ENCODE measurements at regions not wholly inside any gene's neighbourhood (a gene's known extent, or its start where the extent isn't known, plus 50 kb on each side); places are given as distances from the start of the nearest gene placed in this dataset.

- intact Hi-C loops (cut with DNase I), result no loop called here
- DNase-seq (ENCODE audit: low spot score) (peak; percentile 55), ATAC-seq (no peak)
Observed at GRCh38 chr18:79607361-79607952, 72.1 kb upstream of the CTDP1 start.

DNA sequence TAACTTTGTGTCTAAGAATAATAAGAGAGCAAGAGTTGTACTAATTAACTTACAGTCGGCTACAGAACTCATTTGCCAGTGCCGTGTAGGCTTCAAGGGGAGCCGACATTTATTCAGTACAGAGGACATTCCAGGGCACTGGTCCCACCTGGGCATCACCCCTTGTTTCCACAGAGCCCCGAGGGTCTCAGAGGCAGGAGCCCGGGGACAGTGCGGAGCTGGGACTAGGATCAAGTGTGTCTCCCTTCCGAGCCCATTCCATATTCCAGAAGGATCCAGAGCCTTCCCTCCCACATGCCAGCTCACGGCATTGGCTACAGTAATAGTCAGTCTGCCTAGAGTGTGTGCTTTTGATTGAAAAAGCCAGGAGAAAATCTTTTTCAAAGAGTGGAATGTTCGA is 71.5 kb upstream of the CTDP1 start:
- DNase-seq (ENCODE audit: low spot score) (peak; percentile 27), ATAC-seq (no peak)
- intact Hi-C loops (cut with DNase I), result no loop called here

DNA sequence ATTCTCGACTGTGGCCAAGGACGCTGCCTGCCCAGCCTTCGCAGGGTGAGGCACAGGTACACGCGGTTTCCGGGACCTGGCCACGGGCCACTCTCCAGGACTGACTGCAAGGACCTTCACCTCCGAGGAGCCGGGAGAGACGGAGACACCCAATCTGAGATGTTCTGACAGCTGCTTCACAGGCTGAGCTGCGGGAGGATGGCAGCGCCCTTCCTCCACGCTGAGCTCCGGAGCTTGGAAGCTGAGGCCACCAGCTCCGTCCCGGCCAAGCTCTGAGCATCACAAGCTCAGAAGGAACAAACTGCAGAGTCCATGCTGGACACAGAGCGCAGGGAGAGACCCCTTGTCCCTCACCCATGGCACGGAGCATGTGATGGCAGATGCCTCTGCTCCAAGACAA is 71.1 kb upstream of the CTDP1 start:
- no peak for ATAC-seq
- intact Hi-C loops (cut with DNase I), result no loop called here
- DNase-seq (ENCODE audit: low spot score), result peak; percentile 47

DNA sequence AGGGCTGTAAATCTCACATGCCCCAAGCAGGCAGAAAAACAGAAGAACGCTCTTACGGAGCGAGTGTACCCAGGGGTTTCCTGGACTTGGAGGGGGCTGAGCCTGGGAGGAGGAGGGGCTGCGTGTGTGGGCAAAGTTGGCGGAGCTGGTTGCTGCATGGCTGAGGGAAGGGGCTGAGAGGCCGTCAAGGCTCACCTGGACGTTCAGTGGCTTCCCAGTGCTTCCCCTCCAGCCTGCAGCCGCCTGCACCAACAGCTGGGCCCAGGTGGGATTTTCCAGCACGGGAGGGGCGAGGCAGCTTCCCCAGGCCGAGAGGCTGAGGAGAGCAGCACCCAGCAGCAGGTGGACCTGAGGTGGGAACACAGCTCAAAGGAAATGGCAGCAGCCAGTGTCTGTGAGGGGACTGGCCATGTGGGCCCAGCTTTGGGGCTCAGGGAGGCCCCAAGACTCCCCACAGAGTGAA is 70.6 kb upstream of the CTDP1 start:
- ATAC-seq (no peak), DNase-seq (ENCODE audit: low spot score) (peak; percentile 51)
- intact Hi-C loops (cut with DNase I), result no loop called here

DNA sequence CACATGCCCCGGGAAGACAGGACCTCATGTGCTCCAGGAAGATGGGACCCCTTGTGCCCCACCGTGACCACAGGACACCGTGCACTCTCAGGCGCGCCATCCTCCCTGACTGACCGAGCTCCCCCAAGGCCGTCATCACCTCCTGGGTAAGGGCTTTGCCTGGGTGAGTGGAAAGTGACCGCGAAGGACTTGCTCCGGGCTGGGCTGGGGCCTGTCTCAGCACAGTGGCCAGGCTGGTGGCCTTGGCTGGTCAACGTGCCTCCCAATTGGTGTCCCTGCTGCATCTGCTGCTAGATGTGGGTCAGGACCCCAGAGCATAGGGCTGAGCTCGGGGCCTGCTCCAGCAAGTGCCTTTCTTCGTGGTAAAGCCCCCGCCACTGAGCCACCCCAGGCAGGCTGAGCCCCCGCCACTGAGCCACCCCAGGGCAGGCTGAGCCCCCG is 69.7 kb upstream of the CTDP1 start:
- DNase-seq (ENCODE audit: low spot score) (peak; percentile 53), ATAC-seq (no peak)
- intact Hi-C loops (cut with DNase I), result no loop called here

DNA sequence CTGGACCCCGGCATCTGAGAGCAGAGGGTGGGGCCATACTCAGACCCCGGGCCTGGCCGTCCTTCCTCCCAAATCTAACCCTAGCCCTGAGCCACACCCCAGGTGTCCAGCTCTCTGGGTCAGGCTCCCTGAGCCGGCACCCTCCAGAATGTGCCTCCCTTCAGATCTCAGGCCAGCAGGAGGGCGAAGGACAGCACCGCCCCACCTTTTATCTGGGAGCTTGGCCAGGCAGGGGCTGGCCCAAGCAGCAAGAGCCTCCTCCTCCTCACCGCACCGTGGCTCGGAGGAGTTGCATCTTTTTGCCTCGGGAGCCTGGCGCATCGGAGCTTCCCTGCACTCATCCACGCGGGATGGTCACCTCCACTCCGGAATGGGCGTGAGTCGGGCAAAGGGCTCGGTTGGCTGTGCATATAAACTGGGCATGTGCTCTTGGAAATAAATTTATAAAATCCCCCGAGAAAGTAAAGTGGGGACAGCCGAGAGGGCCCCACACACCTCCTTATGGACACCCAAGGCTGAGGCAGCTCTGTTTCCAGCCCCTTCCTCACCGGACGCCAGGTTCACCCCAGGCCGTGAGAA is 69.1 kb upstream of the CTDP1 start:
- peak; percentile 83 for ATAC-seq
- intact Hi-C loops (cut with DNase I), result no loop called here
- peak; percentile 65 for DNase-seq (ENCODE audit: low spot score)

- ATAC-seq (peak; percentile 81), DNase-seq (ENCODE audit: low spot score) (peak; percentile 65)
- intact Hi-C loops (cut with DNase I), result no loop called here
Observed at GRCh38 chr18:79611040-79611681, 68.4 kb upstream of the CTDP1 start.

DNA sequence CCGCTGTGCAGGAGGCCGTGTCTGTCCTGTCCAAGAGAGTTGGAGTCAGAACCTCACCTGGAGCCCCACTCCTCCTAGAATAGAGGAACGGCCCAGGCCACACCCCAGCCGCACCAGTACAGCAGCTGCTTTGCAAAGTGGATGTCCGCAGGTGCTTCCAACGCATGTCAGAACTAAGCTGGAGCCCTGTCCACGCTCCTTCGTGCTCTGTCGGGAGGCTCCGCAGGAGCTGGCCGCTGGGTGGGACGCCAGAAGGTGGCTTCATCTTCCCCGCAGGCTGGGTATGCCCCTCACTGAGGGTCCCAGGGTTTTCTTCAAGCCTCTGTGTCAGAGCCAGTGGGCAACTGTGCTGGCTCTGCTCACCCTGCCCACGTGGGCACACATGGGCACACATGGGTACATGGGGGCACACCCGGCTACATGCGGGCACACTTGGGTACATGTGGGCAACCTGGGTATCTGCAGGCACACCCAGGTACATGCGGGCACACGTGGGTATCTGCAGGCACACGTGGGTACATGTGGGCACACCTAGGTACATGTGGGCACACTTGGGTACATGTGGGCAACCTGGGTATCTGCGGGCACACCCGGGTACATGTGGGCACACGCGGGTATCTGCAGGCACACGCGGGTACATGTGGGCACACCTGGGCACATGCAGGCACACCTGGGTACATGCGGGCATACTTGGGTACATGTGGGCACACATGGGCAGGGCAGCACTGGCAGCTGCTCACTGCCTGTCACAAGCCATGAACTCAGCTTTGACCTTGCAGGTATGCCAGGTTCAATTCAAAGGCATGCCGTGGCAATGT is 67.1 kb upstream of the CTDP1 start:
- no peak for ATAC-seq
- peak; percentile 51 for DNase-seq (ENCODE audit: low spot score)
- intact Hi-C loops (cut with DNase I), result no loop called here

DNA sequence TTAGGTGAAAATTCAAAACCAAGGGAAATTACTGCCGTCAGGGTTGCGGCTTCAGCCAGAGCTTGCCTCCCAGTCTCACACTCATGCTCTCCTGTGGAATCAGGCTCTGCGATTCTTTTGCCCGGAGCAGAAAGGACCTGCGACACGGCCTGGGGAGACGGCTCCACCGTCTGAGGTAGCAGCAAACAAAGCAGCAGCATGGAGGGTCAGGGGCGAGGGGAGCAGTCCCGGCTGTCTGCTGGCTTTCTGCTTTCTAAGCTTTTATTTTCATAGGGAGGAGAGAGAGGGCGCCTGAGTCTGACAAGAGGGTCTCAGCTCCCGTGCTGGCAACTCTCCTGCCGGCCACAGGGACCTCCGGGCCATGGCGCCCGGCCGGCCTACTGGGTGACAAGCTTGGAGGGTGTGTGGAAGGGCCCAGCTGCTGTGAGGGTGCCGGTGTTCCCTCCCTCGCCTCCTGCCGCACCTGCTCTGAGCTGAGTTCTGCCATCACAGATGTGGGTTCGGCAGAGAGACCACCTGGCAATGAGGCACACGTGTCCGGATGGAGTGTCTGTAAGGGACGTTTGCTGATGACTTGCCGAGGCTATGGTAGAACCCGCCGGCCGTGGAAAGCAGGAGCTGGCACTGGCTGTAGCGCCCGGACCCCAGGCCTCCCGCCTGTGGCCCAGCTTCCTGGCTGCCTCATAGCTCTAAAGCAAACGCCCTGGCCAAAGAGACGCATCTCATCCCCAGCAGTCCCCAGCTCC is 66.2 kb upstream of the CTDP1 start:
- DNase-seq (ENCODE audit: low spot score) (peak; percentile 54), ATAC-seq (no peak)
- intact Hi-C loops (cut with DNase I), result no loop called here

DNA sequence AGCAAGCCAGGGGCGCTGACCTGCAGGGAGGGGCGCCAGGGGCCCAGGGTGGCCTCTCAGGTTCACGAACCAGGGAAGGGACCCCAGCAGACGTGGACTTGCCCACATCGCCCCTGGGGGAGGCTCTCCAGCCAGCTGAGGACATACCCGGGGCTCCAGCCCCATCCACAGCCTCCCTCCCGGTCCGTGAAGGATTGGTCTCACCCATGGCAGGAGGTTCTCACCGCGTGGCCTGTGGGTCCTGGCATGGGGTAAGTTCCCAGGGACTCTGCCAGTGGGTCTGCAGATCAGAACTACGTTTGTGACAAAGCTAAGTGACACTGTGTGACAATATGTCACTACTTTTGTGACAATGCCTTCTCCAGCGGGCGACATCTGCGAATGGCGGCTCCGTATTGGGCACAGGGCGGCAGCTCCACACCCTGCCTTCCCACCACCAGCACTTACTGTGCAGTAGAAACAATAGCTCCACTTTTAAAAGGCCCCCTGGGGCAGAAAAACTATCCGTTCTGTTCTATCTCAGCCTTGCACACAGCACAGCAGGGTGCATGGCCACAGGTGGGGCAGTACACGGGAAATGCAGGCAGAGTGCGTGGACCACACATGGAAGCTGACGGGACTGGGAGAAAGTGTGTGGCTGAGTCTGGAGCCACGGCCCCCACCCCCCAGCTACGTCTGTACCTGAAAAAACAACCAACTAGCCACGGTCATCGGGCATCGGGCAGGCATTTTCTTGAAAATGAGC is 65.2 kb upstream of the CTDP1 start:
- intact Hi-C loops (cut with DNase I), result no loop called here
- peak; percentile 43 for DNase-seq (ENCODE audit: low spot score)
- no peak for ATAC-seq

DNA sequence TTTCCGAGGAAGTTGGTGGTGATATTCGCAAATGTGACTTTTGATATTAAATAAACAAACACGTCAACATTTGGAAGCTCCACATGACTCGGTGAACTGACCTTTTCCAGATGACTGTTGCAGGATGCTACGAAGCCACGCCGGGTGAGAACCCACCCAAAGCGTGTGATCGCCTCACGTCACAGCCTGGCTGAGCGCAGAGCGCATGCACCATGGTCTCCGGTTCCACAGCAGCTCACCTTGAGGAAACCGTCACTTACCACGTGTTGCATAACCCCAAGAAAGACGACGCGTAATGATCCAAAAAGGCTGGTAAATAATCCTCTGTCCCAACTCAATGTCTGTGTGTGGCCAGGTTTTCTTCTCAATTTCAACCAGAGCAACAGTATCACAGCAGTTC is 64.5 kb upstream of the CTDP1 start:
- intact Hi-C loops (cut with DNase I), result no loop called here
- peak; percentile 30 for DNase-seq (ENCODE audit: low spot score)
- no peak for ATAC-seq

- ATAC-seq, result no peak
- peak; percentile 46 for DNase-seq (ENCODE audit: low spot score)
- intact Hi-C loops (cut with DNase I), result no loop called here
Observed at GRCh38 chr18:79615586-79615985, 64.0 kb upstream of the CTDP1 start.

- intact Hi-C loops (cut with DNase I), result no loop called here
- ATAC-seq (peak; percentile 21), DNase-seq (ENCODE audit: low spot score) (peak; percentile 62)
Observed at GRCh38 chr18:79616651-79617510, 62.7 kb upstream of the CTDP1 start.

- DNase-seq (ENCODE audit: low spot score), result peak; percentile 60
- peak; percentile 23 for ATAC-seq
- intact Hi-C loops (cut with DNase I), result no loop called here
Observed at GRCh38 chr18:79617511-79618500, 61.8 kb upstream of the CTDP1 start.

DNA sequence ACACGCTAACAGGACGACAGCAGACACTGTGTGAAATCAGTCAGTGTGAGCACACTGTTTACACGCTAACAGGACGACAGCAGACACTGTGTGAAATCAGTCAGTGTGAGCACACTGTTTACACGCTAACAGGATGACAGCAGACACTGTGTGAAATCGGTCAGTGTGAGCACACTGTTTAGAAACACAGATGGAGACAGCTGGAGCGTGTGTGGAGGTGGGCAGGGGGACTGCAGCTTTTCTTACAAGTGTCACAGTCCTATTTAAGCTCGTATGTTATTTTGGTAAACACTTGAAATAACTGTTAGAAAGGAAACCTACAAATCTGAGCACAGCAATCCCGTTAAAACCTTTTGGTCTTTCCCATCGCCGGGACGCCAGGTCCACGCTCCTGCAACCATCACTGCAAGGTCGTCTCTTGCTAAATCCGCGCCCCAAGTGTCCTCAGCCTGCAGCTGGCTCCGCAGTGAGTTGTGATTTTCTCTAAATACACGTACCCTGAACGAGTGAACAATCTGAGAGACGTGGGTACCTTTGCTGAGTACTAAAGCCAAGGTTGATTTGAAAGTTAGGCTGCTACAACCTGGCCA is 58.9 kb upstream of the CTDP1 start:
- DNase-seq (ENCODE audit: low spot score), result no peak
- intact Hi-C loops (cut with DNase I), result no loop called here
- no peak for ATAC-seq

GRCh38 chr18:79621501-79621900 is 58.1 kb upstream of the CTDP1 start:
- no peak for DNase-seq (ENCODE audit: low spot score)
- ATAC-seq, result no peak
- intact Hi-C loops (cut with DNase I), result no loop called here
